ENCODE measurements at regions not wholly inside any gene's neighbourhood (a gene's known extent, or its start where the extent isn't known, plus 50 kb on each side); places are given as distances from the start of the nearest gene placed in this dataset.

DNA sequence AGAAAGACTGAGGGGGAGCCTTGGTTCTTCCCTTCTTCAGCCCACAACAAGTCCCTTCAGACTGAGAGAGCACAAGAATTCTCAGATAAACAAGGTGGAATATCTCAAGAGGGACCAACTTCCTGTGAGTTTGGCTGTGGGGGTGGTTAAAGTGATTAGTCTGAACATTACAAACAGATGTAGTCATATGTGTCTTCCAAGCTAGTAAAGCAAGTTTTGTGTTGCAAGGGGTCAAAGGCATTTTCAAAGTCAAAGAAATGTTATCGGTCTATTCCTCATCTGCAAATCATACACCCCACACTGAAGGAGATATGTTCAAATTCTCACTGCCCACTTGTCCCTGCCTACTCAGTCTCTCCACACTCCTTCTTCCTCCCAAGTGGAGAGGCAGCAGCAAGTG lies 242.5 kb downstream of the FAM43A start:
- Histone ChIP-seq H3K9me3 (ENCODE audit: insufficient read depth, low read length) (0 out of 2 replicates have a peak, but pooled peaks cover 8% of the 10 kb centered on the region), H3F3A (ENCODE audit: insufficient read depth) (no peaks in the 10 kb centered on the region), H3K79me2 (ENCODE audit: insufficient read depth, low read length) (no peaks in the 10 kb centered on the region), H3K27me3 (ENCODE audit: low read length) (no peaks in the 10 kb centered on the region), H3K4me3 (ENCODE audit: insufficient read depth, low read length, poor library complexity, severe bottlenecking) (no peak overlapping the region), H3K27ac (ENCODE audit: low read depth, low read length) (no peak overlapping the region), H2AFZ (ENCODE audit: low read depth, low read length, severe bottlenecking) (no peak overlapping the region), H3K36me3 (ENCODE audit: low read length) (no peaks in the 10 kb centered on the region), H3K9me2 (replicated peaks; ENCODE audit: insufficient read depth, low read length) (no peaks in the 10 kb centered on the region), H3K9ac (ENCODE audit: low read length) (no peak overlapping the region), H3K4me2 (ENCODE audit: low read depth, low read length, poor library complexity, severe bottlenecking) (no peak overlapping the region), H4K20me1 (ENCODE audit: low read depth, low read length) (no peaks in the 10 kb centered on the region)
- no peak for TF ChIP-seq EZH2phosphoT487 (conservative IDR thresholded peaks at IDR 0.05; ENCODE audit: low read length)
- TF ChIP-seq, protein P1, sequence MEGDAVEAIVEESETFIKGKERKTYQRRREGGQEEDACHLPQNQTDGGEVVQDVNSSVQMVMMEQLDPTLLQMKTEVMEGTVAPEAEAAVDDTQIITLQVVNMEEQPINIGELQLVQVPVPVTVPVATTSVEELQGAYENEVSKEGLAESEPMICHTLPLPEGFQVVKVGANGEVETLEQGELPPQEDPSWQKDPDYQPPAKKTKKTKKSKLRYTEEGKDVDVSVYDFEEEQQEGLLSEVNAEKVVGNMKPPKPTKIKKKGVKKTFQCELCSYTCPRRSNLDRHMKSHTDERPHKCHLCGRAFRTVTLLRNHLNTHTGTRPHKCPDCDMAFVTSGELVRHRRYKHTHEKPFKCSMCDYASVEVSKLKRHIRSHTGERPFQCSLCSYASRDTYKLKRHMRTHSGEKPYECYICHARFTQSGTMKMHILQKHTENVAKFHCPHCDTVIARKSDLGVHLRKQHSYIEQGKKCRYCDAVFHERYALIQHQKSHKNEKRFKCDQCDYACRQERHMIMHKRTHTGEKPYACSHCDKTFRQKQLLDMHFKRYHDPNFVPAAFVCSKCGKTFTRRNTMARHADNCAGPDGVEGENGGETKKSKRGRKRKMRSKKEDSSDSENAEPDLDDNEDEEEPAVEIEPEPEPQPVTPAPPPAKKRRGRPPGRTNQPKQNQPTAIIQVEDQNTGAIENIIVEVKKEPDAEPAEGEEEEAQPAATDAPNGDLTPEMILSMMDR (IDR thresholded peaks at IDR 0.05; ENCODE audit: insufficient read depth, low read length, poor library complexity, severe bottlenecking), result no peak

DNA sequence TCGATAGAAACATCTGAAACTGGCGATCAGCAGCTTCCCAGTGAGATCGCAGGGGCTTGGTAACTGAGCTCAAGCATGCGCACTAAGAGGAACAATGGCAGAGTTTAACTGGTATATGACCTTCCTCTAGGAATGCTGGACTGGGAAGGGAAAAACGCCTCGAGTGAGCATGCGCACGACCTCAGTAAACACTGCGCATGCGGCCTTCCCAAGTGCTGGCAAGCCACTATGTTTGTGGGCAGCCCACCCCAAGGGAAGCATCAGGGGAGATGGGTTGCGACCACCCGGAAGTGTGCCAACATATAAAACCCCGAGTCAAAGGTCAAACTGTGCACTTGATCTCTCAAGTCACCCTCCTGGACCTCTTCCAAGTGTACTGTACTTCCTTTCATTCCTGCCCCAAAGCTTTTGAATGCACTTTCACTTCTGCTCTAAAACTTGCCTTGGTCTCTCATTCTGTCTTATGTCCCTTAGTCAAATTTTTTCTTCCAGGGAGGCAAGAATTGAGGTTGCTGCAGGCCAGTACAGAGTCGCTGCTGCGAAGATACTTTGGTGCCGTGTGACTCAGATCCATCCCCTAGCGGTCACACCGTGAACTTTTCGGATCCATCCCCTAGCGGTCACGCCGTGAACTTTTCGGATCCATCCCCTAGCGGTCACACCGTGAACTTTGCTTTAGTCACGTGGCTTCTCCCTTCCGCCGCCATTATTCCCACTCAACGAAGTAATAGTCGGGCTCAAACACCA lies 243.3 kb downstream of the FAM43A start:
- H3K36me3 ChIP-seq (ENCODE audit: low read length), result no peaks in the 10 kb centered on the region
- no peaks in the 10 kb centered on the region for H3K79me2 ChIP-seq (ENCODE audit: insufficient read depth, low read length)
- no peak overlapping the region for H2AFZ ChIP-seq (ENCODE audit: low read depth, low read length, severe bottlenecking)
- no peak overlapping the region for H3K27ac ChIP-seq (ENCODE audit: low read depth, low read length)
- H3K4me2 ChIP-seq (ENCODE audit: low read depth, low read length, poor library complexity, severe bottlenecking), result no peak overlapping the region
- no peaks in the 10 kb centered on the region for H3F3A ChIP-seq (ENCODE audit: insufficient read depth)
- H3K9ac ChIP-seq (ENCODE audit: low read length), result no peak overlapping the region
- TF ChIP-seq EZH2phosphoT487 (conservative IDR thresholded peaks at IDR 0.05; ENCODE audit: low read length), result no peak
- TF ChIP-seq, protein P1 (IDR thresholded peaks at IDR 0.05; ENCODE audit: insufficient read depth, low read length, poor library complexity, severe bottlenecking), result no peak
- no peak overlapping the region for H3K4me3 ChIP-seq (ENCODE audit: insufficient read depth, low read length, poor library complexity, severe bottlenecking)
- no peaks in the 10 kb centered on the region for H4K20me1 ChIP-seq (ENCODE audit: low read depth, low read length)
- 0 out of 2 replicates have a peak, but pooled peaks cover 8% of the 10 kb centered on the region for H3K9me3 ChIP-seq (ENCODE audit: insufficient read depth, low read length)
- H3K27me3 ChIP-seq (ENCODE audit: low read length), result no peaks in the 10 kb centered on the region
- no peaks in the 10 kb centered on the region for H3K9me2 ChIP-seq (replicated peaks; ENCODE audit: insufficient read depth, low read length)

DNA sequence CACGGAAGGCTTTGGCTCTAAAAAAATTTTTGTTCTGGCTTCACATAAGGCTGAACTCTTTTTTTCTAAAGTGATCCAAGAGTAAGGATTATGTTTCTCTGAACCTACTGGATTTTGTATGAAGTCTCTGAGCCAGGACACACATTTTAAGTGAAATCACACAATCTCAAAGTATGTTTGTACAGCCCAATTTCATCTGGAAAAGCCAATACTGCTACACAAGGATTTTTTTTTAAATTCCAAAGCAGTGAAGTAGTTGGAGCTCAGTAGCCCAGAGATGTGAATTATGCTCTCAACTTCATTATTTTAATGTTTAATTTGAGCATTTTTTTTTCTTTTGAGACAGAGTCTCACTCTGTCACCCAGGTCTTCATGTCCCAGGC lies 243.9 kb downstream of the FAM43A start:
- H3K9me2 ChIP-seq (replicated peaks; ENCODE audit: insufficient read depth, low read length), result no peaks in the 10 kb centered on the region
- H2AFZ ChIP-seq (ENCODE audit: low read depth, low read length, severe bottlenecking), result no peak overlapping the region
- no peak overlapping the region for H3K4me2 ChIP-seq (ENCODE audit: low read depth, low read length, poor library complexity, severe bottlenecking)
- no peak overlapping the region for H3K4me3 ChIP-seq (ENCODE audit: insufficient read depth, low read length, poor library complexity, severe bottlenecking)
- H3K27ac ChIP-seq (ENCODE audit: low read depth, low read length), result no peak overlapping the region
- H3K9ac ChIP-seq (ENCODE audit: low read length), result no peak overlapping the region
- H3F3A ChIP-seq (ENCODE audit: insufficient read depth), result no peaks in the 10 kb centered on the region
- H3K9me3 ChIP-seq (ENCODE audit: insufficient read depth, low read length), result 0 out of 2 replicates have a peak, but pooled peaks cover 8% of the 10 kb centered on the region
- H4K20me1 ChIP-seq (ENCODE audit: low read depth, low read length), result no peaks in the 10 kb centered on the region
- no peaks in the 10 kb centered on the region for H3K79me2 ChIP-seq (ENCODE audit: insufficient read depth, low read length)
- no peaks in the 10 kb centered on the region for H3K36me3 ChIP-seq (ENCODE audit: low read length)
- no peaks in the 10 kb centered on the region for H3K27me3 ChIP-seq (ENCODE audit: low read length)
- TF ChIP-seq EZH2phosphoT487 (conservative IDR thresholded peaks at IDR 0.05; ENCODE audit: low read length), result no peak
- TF ChIP-seq, protein P1 (IDR thresholded peaks at IDR 0.05; ENCODE audit: insufficient read depth, low read length, poor library complexity, severe bottlenecking), result no peak

Data from SU-DHL-6 (cell line).